ENCODE measurements at regions not wholly inside any gene's neighbourhood (a gene's known extent, or its start where the extent isn't known, plus 50 kb on each side); places are given as distances from the start of the nearest gene placed in this dataset.

DNA sequence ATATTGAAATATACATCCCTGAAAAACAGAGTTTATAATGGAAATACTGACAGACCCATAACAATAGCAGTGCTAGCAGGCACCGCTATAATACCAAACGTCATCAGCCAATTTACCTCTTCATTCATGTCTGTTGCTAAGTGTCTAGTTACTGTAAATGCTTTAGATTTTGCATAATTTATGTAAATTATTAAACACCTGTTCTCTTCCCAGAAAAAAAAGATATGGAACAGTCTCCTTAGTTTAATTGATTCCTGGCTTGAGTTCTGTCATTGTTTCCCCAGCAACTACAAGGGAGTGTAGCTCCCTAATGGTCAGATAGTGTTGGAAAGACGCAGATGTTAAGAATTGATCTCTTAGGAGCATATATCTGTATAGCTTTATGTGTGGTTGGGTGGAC, 817.9 kb upstream of the ADGRL2 start:
- Histone ChIP-seq H3K9me3 (ENCODE audit: low read length) (peaks cover 81% of the 10 kb centered on the region), H3K9ac (ENCODE audit: insufficient read depth, low read depth, low read length) (no peak overlapping the region), H3K4me2 (ENCODE audit: low read depth, low read length) (no peak overlapping the region), H3K4me1 (ENCODE audit: insufficient read depth, low read length) (no peaks in the 10 kb centered on the region), H3K27me3 (ENCODE audit: control insufficient read depth in 1 of 2, insufficient read depth in 2 of 2, low read length in 2 of 2) (no peaks in the 10 kb centered on the region), H3K36me3 (replicated peaks in 1 of 2; ENCODE audit: control insufficient read depth in 1 of 2, insufficient read depth in 2 of 2, low read length in 2 of 2) (no peaks in the 10 kb centered on the region), H3K4me3 (replicated peaks in 1 of 3; ENCODE audit: insufficient read depth in 1 of 3, low read depth in 2 of 3, low read length in 3 of 3) (no peak overlapping the region), H3K27ac (ENCODE audit: extremely low read length, insufficient read depth, low read length) (no peak overlapping the region), H4K20me1 (ENCODE audit: insufficient read depth, low read length) (no peaks in the 10 kb centered on the region), H3K79me2 (ENCODE audit: insufficient read depth, low read length) (no peaks in the 10 kb centered on the region), H2AFZ (ENCODE audit: low read length) (no peak overlapping the region)
- intact Hi-C loops (cut with micrococcal nuclease; ENCODE audit: unreplicated experiment), result no loop called here
- in situ Hi-C loops (cut with HindIII; ENCODE audit: extremely low pct_ligation_motif_present, low pct_unique_long_range_greater_than_20kb), result no loop called here
- TF ChIP-seq PBX2 (CRISPR knock-in tag; IDR thresholded peaks at IDR 0.05) (no peak), ZNF737 (CRISPR knock-in tag; IDR thresholded peaks at IDR 0.05; ENCODE audit: borderline replicate concordance) (no peak), GMEB1 (CRISPR knock-in tag; IDR thresholded peaks at IDR 0.05; ENCODE audit: borderline replicate concordance) (no peak), ZNF720 (CRISPR knock-in tag; IDR thresholded peaks at IDR 0.05) (no peak), RELA (CRISPR knock-in tag; IDR thresholded peaks at IDR 0.05) (no peak), SP1 (IDR thresholded peaks at IDR 0.05) (no peak), SP1 (CRISPR knock-in tag; IDR thresholded peaks at IDR 0.05) (no peak), ZNF432 (CRISPR knock-in tag; IDR thresholded peaks at IDR 0.05; ENCODE audit: borderline replicate concordance) (no peak), CBFB (CRISPR knock-in tag; IDR thresholded peaks at IDR 0.05) (no peak), NFKBIZ (CRISPR knock-in tag; IDR thresholded peaks at IDR 0.05) (no peak)
- TF ChIP-seq, protein P1, sequence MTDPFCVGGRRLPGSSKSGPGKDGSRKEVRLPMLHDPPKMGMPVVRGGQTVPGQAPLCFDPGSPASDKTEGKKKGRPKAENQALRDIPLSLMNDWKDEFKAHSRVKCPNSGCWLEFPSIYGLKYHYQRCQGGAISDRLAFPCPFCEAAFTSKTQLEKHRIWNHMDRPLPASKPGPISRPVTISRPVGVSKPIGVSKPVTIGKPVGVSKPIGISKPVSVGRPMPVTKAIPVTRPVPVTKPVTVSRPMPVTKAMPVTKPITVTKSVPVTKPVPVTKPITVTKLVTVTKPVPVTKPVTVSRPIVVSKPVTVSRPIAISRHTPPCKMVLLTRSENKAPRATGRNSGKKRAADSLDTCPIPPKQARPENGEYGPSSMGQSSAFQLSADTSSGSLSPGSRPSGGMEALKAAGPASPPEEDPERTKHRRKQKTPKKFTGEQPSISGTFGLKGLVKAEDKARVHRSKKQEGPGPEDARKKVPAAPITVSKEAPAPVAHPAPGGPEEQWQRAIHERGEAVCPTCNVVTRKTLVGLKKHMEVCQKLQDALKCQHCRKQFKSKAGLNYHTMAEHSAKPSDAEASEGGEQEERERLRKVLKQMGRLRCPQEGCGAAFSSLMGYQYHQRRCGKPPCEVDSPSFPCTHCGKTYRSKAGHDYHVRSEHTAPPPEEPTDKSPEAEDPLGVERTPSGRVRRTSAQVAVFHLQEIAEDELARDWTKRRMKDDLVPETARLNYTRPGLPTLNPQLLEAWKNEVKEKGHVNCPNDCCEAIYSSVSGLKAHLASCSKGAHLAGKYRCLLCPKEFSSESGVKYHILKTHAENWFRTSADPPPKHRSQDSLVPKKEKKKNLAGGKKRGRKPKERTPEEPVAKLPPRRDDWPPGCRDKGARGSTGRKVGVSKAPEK (CRISPR knock-in tag; IDR thresholded peaks at IDR 0.05; ENCODE audit: borderline replicate concordance), result no peak
- CTCF ChIA-PET (ENCODE audit: low intra/inter-chr PET ratio, low total read pairs), result no interaction called here
- DNase-seq (ENCODE audit: low spot score), result no peak
- FAIRE-seq, result no peak
- POLR2A ChIA-PET, result no interaction called here
- WGBS (ENCODE audit: low lambda C conversion rate), result 18% methylated on average over 3 of the region's 3 CpGs
- ATAC-seq, result no peak
- BruUV-seq (replicated peaks), result no TSS peak

Measured in HepG2 (cell line).